ENCODE measurements at regions not wholly inside any gene's neighbourhood (a gene's known extent, or its start where the extent isn't known, plus 50 kb on each side); places are given as distances from the start of the nearest gene placed in this dataset.

GRCh38 chr14:88085736-88086135 lies 80.8 kb downstream of the GPR65 start:
- Histone ChIP-seq H3K9me3 (no peaks in the 10 kb centered on the region), H3K27ac (no peak overlapping the region), H3K27me3 (ENCODE audit: insufficient read depth in 3 of 3, low read length in 2 of 3) (no peaks in the 10 kb centered on the region), H3K4me3 (no peak overlapping the region), H3K4me1 (no peaks in the 10 kb centered on the region), H3K36me3 (ENCODE audit: insufficient read depth in 1 of 2, low read depth in 1 of 2) (no peaks in the 10 kb centered on the region)
- DNase-seq (no peak), ATAC-seq (no peak)
- intact Hi-C loops (cut with DNase I) = no loop called here
- no peak for TF ChIP-seq CTCF (IDR thresholded peaks at IDR 0.05)
- 87 to 94% (median 94%) methylated on average over 1 of the region's 1 CpG for WGBS, 3 donors

- DNase-seq (no peak), ATAC-seq (no peak)
- no peaks in the 10 kb centered on the region for H3K36me3 ChIP-seq (ENCODE audit: insufficient read depth in 1 of 2, low read depth in 1 of 2)
- intact Hi-C loops (cut with DNase I) = no loop called here
- H3K4me3 ChIP-seq = no peak overlapping the region
- no peak for TF ChIP-seq CTCF (IDR thresholded peaks at IDR 0.05)
- no peaks in the 10 kb centered on the region for H3K4me1 ChIP-seq
- no peaks in the 10 kb centered on the region for H3K27me3 ChIP-seq (ENCODE audit: insufficient read depth in 3 of 3, low read length in 2 of 3)
- no peaks in the 10 kb centered on the region for H3K9me3 ChIP-seq
- H3K27ac ChIP-seq = no peak overlapping the region
Measured at GRCh38 chr14:88089445-88089844, 84.5 kb downstream of the GPR65 start.

- no peak for TF ChIP-seq CTCF (IDR thresholded peaks at IDR 0.05)
- Histone ChIP-seq H3K4me1 (no peaks in the 10 kb centered on the region), H3K4me3 (no peak overlapping the region), H3K9me3 (no peaks in the 10 kb centered on the region), H3K27me3 (ENCODE audit: insufficient read depth in 3 of 3, low read length in 2 of 3) (no peaks in the 10 kb centered on the region), H3K36me3 (ENCODE audit: insufficient read depth in 1 of 2, low read depth in 1 of 2) (no peaks in the 10 kb centered on the region), H3K27ac (no peak overlapping the region)
- intact Hi-C loops (cut with DNase I) = no loop called here
- ATAC-seq (no peak), DNase-seq (no peak)
Measured at GRCh38 chr14:88092529-88092928, 87.6 kb downstream of the GPR65 start.

- no peak overlapping the region for H3K27ac ChIP-seq
- ATAC-seq (no peak), DNase-seq (no peak)
- 54 to 76% (median 72%) methylated on average over 3 of the region's 3 CpGs for whole genome bisulfite sequencing, 3 donors
- H3K4me3 ChIP-seq = no peak overlapping the region
- H3K36me3 ChIP-seq (ENCODE audit: insufficient read depth in 1 of 2, low read depth in 1 of 2) = no peaks in the 10 kb centered on the region
- no peaks in the 10 kb centered on the region for H3K4me1 ChIP-seq
- TF ChIP-seq CTCF (IDR thresholded peaks at IDR 0.05) = no peak
- no peaks in the 10 kb centered on the region for H3K9me3 ChIP-seq
- H3K27me3 ChIP-seq (ENCODE audit: insufficient read depth in 3 of 3, low read length in 2 of 3) = no peaks in the 10 kb centered on the region
- intact Hi-C loops (cut with DNase I) = no loop called here
Measured at GRCh38 chr14:88095791-88096190, 90.9 kb downstream of the GPR65 start.

GRCh38 chr14:88098163-88098562 lies 93.2 kb downstream of the GPR65 start:
- DNase-seq = no peak
- Histone ChIP-seq H3K27ac (no peak overlapping the region), H3K4me3 (no peak overlapping the region), H3K36me3 (ENCODE audit: insufficient read depth in 1 of 2, low read depth in 1 of 2) (no peaks in the 10 kb centered on the region), H3K9me3 (no peaks in the 10 kb centered on the region), H3K4me1 (no peaks in the 10 kb centered on the region), H3K27me3 (ENCODE audit: insufficient read depth in 3 of 3, low read length in 2 of 3) (no peaks in the 10 kb centered on the region)
- ATAC-seq = no peak
- TF ChIP-seq CTCF (IDR thresholded peaks at IDR 0.05) = no peak
- 71 to 75% (median 71%) methylated on average over 3 of the region's 3 CpGs for WGBS, 3 donors
- intact Hi-C loops (cut with DNase I) = no loop called here
